ENCODE measurements at regions not wholly inside any gene's neighbourhood (a gene's known extent, or its start where the extent isn't known, plus 50 kb on each side); places are given as distances from the start of the nearest gene placed in this dataset.

GRCh38 chr2:53148221-53148620 is 619.4 kb upstream of the CHAC2 start:
- TF ChIP-seq RCOR1 (conservative IDR thresholded peaks at IDR 0.05; ENCODE audit: low read depth, low read length) (no peak), EZH2 (IDR thresholded peaks at IDR 0.05; ENCODE audit: borderline replicate concordance, control insufficient read depth, low read depth, low read length) (no peak), ZZZ3 (IDR thresholded peaks at IDR 0.05; ENCODE audit: control insufficient read depth, insufficient read length, low read depth) (no peak), POLR2A (IDR thresholded peaks at IDR 0.05; ENCODE audit: low read depth, low read length) (no peak), ZNF24 (IDR thresholded peaks at IDR 0.05) (no peak), POLR2AphosphoS5 (IDR thresholded peaks at IDR 0.05; ENCODE audit: low read length) (no peak), CEBPB (IDR thresholded peaks at IDR 0.05; ENCODE audit: borderline replicate concordance in 1 of 2, low read depth in 2 of 2, low read length in 2 of 2) (no peak), SPI1 (IDR thresholded peaks at IDR 0.05; ENCODE audit: borderline replicate concordance, insufficient read depth, low read depth, low read length) (no peak), YY1 (IDR thresholded peaks at IDR 0.05; ENCODE audit: low read depth, low read length) (no peak), RAD51 (IDR thresholded peaks at IDR 0.05) (no peak), CBX3 (IDR thresholded peaks at IDR 0.05; ENCODE audit: borderline replicate concordance, low read depth) (no peak)
- TF ChIP-seq, protein P1, sequence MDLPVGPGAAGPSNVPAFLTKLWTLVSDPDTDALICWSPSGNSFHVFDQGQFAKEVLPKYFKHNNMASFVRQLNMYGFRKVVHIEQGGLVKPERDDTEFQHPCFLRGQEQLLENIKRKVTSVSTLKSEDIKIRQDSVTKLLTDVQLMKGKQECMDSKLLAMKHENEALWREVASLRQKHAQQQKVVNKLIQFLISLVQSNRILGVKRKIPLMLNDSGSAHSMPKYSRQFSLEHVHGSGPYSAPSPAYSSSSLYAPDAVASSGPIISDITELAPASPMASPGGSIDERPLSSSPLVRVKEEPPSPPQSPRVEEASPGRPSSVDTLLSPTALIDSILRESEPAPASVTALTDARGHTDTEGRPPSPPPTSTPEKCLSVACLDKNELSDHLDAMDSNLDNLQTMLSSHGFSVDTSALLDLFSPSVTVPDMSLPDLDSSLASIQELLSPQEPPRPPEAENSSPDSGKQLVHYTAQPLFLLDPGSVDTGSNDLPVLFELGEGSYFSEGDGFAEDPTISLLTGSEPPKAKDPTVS (IDR thresholded peaks at IDR 0.05; ENCODE audit: low read depth, low read length), result no peak
- TF ChIP-seq, protein P2, sequence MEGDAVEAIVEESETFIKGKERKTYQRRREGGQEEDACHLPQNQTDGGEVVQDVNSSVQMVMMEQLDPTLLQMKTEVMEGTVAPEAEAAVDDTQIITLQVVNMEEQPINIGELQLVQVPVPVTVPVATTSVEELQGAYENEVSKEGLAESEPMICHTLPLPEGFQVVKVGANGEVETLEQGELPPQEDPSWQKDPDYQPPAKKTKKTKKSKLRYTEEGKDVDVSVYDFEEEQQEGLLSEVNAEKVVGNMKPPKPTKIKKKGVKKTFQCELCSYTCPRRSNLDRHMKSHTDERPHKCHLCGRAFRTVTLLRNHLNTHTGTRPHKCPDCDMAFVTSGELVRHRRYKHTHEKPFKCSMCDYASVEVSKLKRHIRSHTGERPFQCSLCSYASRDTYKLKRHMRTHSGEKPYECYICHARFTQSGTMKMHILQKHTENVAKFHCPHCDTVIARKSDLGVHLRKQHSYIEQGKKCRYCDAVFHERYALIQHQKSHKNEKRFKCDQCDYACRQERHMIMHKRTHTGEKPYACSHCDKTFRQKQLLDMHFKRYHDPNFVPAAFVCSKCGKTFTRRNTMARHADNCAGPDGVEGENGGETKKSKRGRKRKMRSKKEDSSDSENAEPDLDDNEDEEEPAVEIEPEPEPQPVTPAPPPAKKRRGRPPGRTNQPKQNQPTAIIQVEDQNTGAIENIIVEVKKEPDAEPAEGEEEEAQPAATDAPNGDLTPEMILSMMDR (IDR thresholded peaks at IDR 0.05 in 2 of 3, conservative IDR thresholded peaks at IDR 0.05 in 1 of 3; ENCODE audit: control insufficient read depth in 2 of 3, extremely low read depth in 1 of 3, insufficient read depth in 1 of 3, low read depth in 3 of 3, low read length in 3 of 3), result no peak
